GM23338 (cell line): ENCODE measurements at regions not wholly inside any gene's neighbourhood (a gene's known extent, or its start where the extent isn't known, plus 50 kb on each side); places are given as distances from the start of the nearest gene placed in this dataset.

Experiments
- CREB1 ChIP-seq: fragments of 250-450 bp; sonication (Bioruptor Pico); IDR thresholded peaks from 2 replicates; pipeline ENCODE4 v1.5.0; 2020; ENCODE audit warnings: low read depth, mild to moderate bottlenecking, moderate library complexity
- EZH2 ChIP-seq: fragments of 200-600 bp; sonication (generic); IDR thresholded peaks from one replicate; pipeline ENCODE4 v1.8.0; 2017; ENCODE audit warnings: antibody characterized with exemption, mild to moderate bottlenecking, low read depth; ENCODE audit not compliant: unreplicated experiment
- EZH2phosphoT487 ChIP-seq: fragments of 200-600 bp; sonication (generic); IDR thresholded peaks from one replicate; pipeline ENCODE4 v1.8.1; 2018; ENCODE audit warnings: antibody characterized with exemption; ENCODE audit not compliant: unreplicated experiment
- JUNB ChIP-seq: IDR thresholded peaks from one replicate; pipeline ENCODE4 v1.6.1; 2016; ENCODE audit warnings: antibody characterized with exemption; ENCODE audit not compliant: unreplicated experiment
- POLR2AphosphoS5 ChIP-seq: IDR thresholded peaks from 2 replicates; pipeline ENCODE4 v1.6.1; 2016; ENCODE audit warnings: antibody characterized with exemption, low read depth
- REST ChIP-seq: IDR thresholded peaks from one replicate; pipeline ENCODE4 v1.6.1; 2018; ENCODE audit warnings: antibody characterized with exemption; ENCODE audit not compliant: unreplicated experiment
- ZNF114 ChIP-seq: fragments of 250-450 bp; sonication (Bioruptor Pico); IDR thresholded peaks from 2 replicates; pipeline ENCODE4 v1.5.0; 2020; ENCODE audit warnings: mild to moderate bottlenecking, moderate library complexity
- TF ChIP-seq, protein P1 (sequence below), 2 experiments: fragments of 200-600 bp in 1 of 2; sonication (generic) in 1 of 2; conservative IDR thresholded peaks; 2 replicates each; pipeline versions ENCODE4 v1.5.1 to v1.6.1; 2016 to 2017; ENCODE audit warnings: antibody characterized with exemption in 2 of 2, low read depth in 2 of 2, mild to moderate bottlenecking in 2 of 2, moderate library complexity in 1 of 2
- TF ChIP-seq, protein P2 (sequence below): IDR thresholded peaks from 2 replicates; pipeline ENCODE4 v1.6.1; 2016; ENCODE audit warnings: antibody characterized with exemption

DNA sequence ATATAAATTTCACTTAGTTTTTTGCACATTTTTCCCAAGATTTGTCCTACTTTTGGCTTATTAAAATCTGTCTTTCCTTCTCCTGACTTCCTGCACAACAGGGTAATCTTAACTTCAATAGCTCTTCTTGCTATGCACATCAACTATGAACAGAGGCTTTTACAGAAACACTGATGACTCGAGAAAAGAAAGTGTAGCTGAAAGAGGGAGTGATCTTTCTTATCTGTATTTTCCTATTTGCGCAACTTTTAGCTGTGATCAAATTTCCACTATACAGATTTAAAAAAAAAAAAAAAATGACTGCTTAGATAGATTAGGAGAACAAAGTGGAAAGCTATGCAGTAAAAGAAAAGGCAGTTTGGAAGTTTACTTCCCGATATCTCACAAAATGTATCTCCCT is 406.9 kb downstream of the LIG4 start:
- TF ChIP-seq, protein P1, sequence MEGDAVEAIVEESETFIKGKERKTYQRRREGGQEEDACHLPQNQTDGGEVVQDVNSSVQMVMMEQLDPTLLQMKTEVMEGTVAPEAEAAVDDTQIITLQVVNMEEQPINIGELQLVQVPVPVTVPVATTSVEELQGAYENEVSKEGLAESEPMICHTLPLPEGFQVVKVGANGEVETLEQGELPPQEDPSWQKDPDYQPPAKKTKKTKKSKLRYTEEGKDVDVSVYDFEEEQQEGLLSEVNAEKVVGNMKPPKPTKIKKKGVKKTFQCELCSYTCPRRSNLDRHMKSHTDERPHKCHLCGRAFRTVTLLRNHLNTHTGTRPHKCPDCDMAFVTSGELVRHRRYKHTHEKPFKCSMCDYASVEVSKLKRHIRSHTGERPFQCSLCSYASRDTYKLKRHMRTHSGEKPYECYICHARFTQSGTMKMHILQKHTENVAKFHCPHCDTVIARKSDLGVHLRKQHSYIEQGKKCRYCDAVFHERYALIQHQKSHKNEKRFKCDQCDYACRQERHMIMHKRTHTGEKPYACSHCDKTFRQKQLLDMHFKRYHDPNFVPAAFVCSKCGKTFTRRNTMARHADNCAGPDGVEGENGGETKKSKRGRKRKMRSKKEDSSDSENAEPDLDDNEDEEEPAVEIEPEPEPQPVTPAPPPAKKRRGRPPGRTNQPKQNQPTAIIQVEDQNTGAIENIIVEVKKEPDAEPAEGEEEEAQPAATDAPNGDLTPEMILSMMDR (conservative IDR thresholded peaks at IDR 0.05; ENCODE audit: low read depth in 2 of 2): no peak
- TF ChIP-seq EZH2phosphoT487: no peak
- no peak for TF ChIP-seq REST
- TF ChIP-seq EZH2: no peak
- no peak for TF ChIP-seq POLR2AphosphoS5
- TF ChIP-seq JUNB: no peak
- no peak for TF ChIP-seq ZNF114 (CRISPR knock-in tag)
- TF ChIP-seq, protein P2, sequence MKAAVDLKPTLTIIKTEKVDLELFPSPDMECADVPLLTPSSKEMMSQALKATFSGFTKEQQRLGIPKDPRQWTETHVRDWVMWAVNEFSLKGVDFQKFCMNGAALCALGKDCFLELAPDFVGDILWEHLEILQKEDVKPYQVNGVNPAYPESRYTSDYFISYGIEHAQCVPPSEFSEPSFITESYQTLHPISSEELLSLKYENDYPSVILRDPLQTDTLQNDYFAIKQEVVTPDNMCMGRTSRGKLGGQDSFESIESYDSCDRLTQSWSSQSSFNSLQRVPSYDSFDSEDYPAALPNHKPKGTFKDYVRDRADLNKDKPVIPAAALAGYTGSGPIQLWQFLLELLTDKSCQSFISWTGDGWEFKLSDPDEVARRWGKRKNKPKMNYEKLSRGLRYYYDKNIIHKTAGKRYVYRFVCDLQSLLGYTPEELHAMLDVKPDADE: no peak
- TF ChIP-seq CREB1 (CRISPR knock-in tag): no peak
